Astrocyte (in vitro differentiated cells and primary cell): ENCODE measurements at regions not wholly inside any gene's neighbourhood (a gene's known extent, or its start where the extent isn't known, plus 50 kb on each side); places are given as distances from the start of the nearest gene placed in this dataset.

Source experiments
- DNase-seq: peaks from one replicate; pipeline ENCODE4 v3.0.0-alpha.2; 2010; ENCODE audit warnings: low read depth
- FAIRE-seq: peaks from 2 replicates; lab custom pipeline; 2011; peaks lifted over from hg19 to GRCh38; lab: Jason Lieb, UNC
- H2AFZ ChIP-seq: 2 replicates; pipeline ENCODE4 v1.6.0; 2012; ENCODE audit warnings: low read depth, low read length, inconsistent platforms
- H3K27ac ChIP-seq: 2 replicates; pipeline ENCODE4 v1.5.1; 2011; ENCODE audit warnings: low read depth, low read length, inconsistent platforms
- H3K27me3 ChIP-seq: 2 replicates; pipeline ENCODE4 v1.6.0; 2011; ENCODE audit warnings: low read length, inconsistent platforms; ENCODE audit not compliant: insufficient read depth
- H3K36me3 ChIP-seq: 2 replicates; pipeline ENCODE4 v1.5.1; 2011; ENCODE audit warnings: low read length, inconsistent platforms; ENCODE audit not compliant: insufficient read depth
- H3K4me1 ChIP-seq: 2 replicates; pipeline ENCODE4 v1.5.1; 2011; ENCODE audit warnings: low read length, inconsistent platforms; ENCODE audit not compliant: insufficient read depth
- H3K4me2 ChIP-seq: 2 replicates; pipeline ENCODE4 v1.6.0; 2012; ENCODE audit warnings: low read length, inconsistent platforms
- H3K4me3 ChIP-seq: 2 replicates; pipeline ENCODE4 v1.5.1; 2011; ENCODE audit warnings: low read depth, mild to moderate bottlenecking, low read length, inconsistent platforms; ENCODE audit not compliant: insufficient read depth
- H3K79me2 ChIP-seq: 2 replicates; pipeline ENCODE4 v1.6.0; 2012; ENCODE audit warnings: mild to moderate bottlenecking, low read length, inconsistent platforms; ENCODE audit not compliant: insufficient read depth
- H3K9ac ChIP-seq: 2 replicates; pipeline ENCODE4 v1.6.0; 2012; ENCODE audit warnings: mild to moderate bottlenecking, low read length, inconsistent platforms
- H3K9me3 ChIP-seq: 2 replicates; pipeline ENCODE4 v1.5.1; 2012; ENCODE audit warnings: low read depth, mild to moderate bottlenecking, low read length, inconsistent platforms; ENCODE audit not compliant: insufficient read depth
- H4K20me1 ChIP-seq: 2 replicates; pipeline ENCODE4 v1.6.0; 2012; ENCODE audit warnings: low read length, inconsistent platforms; ENCODE audit not compliant: insufficient read depth
- H3K27ac Mint-ChIP-seq: one replicate; pipeline ENCODE4 v1.8.0; 2021; ENCODE audit warnings: mild to moderate bottlenecking, mixed read lengths; ENCODE audit not compliant: unreplicated experiment
- H3K27me3 Mint-ChIP-seq: one replicate; pipeline ENCODE4 v1.8.0; 2021; ENCODE audit warnings: low read depth, mixed read lengths; ENCODE audit not compliant: unreplicated experiment
- H3K36me3 Mint-ChIP-seq: one replicate; pipeline ENCODE4 v1.8.0; 2021; ENCODE audit warnings: low read depth, mixed read lengths; ENCODE audit not compliant: unreplicated experiment
- H3K4me1 Mint-ChIP-seq: one replicate; pipeline ENCODE4 v1.8.0; 2021; ENCODE audit warnings: low read depth, mixed read lengths; ENCODE audit not compliant: unreplicated experiment
- H3K4me3 Mint-ChIP-seq: one replicate; pipeline ENCODE4 v1.8.0; 2021; ENCODE audit warnings: mild to moderate bottlenecking, moderate library complexity, mixed read lengths; ENCODE audit not compliant: unreplicated experiment
- H3K9me3 Mint-ChIP-seq: one replicate; pipeline ENCODE4 v1.8.0; 2021; ENCODE audit warnings: mild to moderate bottlenecking, mixed read lengths; ENCODE audit not compliant: unreplicated experiment
- CTCF ChIP-seq: IDR thresholded peaks from 2 replicates; pipeline ENCODE4 v1.5.1; 2011; ENCODE audit warnings: low read depth, mild to moderate bottlenecking, inconsistent platforms, low read length, moderate library complexity; ENCODE audit not compliant: insufficient read depth
- EZH2 ChIP-seq: IDR thresholded peaks from 2 replicates; pipeline ENCODE4 v1.6.1; 2012; ENCODE audit warnings: mild to moderate bottlenecking, low read length, inconsistent platforms; ENCODE audit not compliant: insufficient read depth

- no peak overlapping the region for H3K27ac Mint-ChIP-seq
- H3K4me2 ChIP-seq = peak overlapping the region; percentile 51
- H3K9me3 ChIP-seq = no peaks in the 10 kb centered on the region
- H4K20me1 ChIP-seq = no peaks in the 10 kb centered on the region
- H3K9ac ChIP-seq = no peak overlapping the region
- peaks cover 19% of the 10 kb centered on the region for H3K4me1 Mint-ChIP-seq
- no peak overlapping the region for H3K4me3 ChIP-seq
- peaks cover 15% of the 10 kb centered on the region for H3K4me1 ChIP-seq
- H3K4me3 Mint-ChIP-seq = no peak overlapping the region
- no peaks in the 10 kb centered on the region for H3K27me3 ChIP-seq
- peaks cover 2% of the 10 kb centered on the region for H3K9me3 Mint-ChIP-seq
- no peaks in the 10 kb centered on the region for H3K36me3 Mint-ChIP-seq
- H3K79me2 ChIP-seq = no peaks in the 10 kb centered on the region
- H3K36me3 ChIP-seq = no peaks in the 10 kb centered on the region
- DNase-seq = no peak
- H2AFZ ChIP-seq = no peak overlapping the region
- no peak overlapping the region for H3K27ac ChIP-seq
- H3K27me3 Mint-ChIP-seq = no peaks in the 10 kb centered on the region
- no peak for TF ChIP-seq CTCF
- TF ChIP-seq EZH2 = no peak
- no peak for FAIRE-seq
Observed at GRCh38 chr6:134478764-134479399, 161.0 kb upstream of the SGK1 start.

GRCh38 chr6:134477991-134478635 lies 160.2 kb upstream of the SGK1 start:
- H3K9me3 Mint-ChIP-seq = peaks cover 2% of the 10 kb centered on the region
- Histone ChIP-seq H3K4me2 (peak overlapping the region; percentile 51), H4K20me1 (no peaks in the 10 kb centered on the region), H3K27ac (peak overlapping the region; percentile 43), H3K27me3 (no peaks in the 10 kb centered on the region), H3K4me1 (peaks cover 15% of the 10 kb centered on the region), H3K9ac (peak overlapping the region; percentile 3), H3K36me3 (no peaks in the 10 kb centered on the region), H3K4me3 (peak overlapping the region; percentile 4), H3K79me2 (no peaks in the 10 kb centered on the region), H2AFZ (peak overlapping the region; percentile 52), H3K9me3 (no peaks in the 10 kb centered on the region)
- FAIRE-seq (peak; percentile 13), DNase-seq (peak; percentile 66)
- no peaks in the 10 kb centered on the region for H3K27me3 Mint-ChIP-seq
- H3K4me3 Mint-ChIP-seq = no peak overlapping the region
- TF ChIP-seq EZH2 (no peak), CTCF (no peak)
- H3K27ac Mint-ChIP-seq = peak overlapping the region; percentile 66
- peaks cover 19% of the 10 kb centered on the region for H3K4me1 Mint-ChIP-seq
- H3K36me3 Mint-ChIP-seq = no peaks in the 10 kb centered on the region

GRCh38 chr6:134474955-134475354 lies 157.0 kb upstream of the SGK1 start:
- no peak for TF ChIP-seq EZH2
- TF ChIP-seq CTCF = no peak
- Mint-ChIP-seq H3K36me3 (no peaks in the 10 kb centered on the region), H3K27me3 (no peaks in the 10 kb centered on the region), H3K27ac (no peak overlapping the region), H3K9me3 (no peaks in the 10 kb centered on the region), H3K4me3 (no peak overlapping the region), H3K4me1 (peaks cover 11% of the 10 kb centered on the region)
- H2AFZ ChIP-seq = no peak overlapping the region
- no peak overlapping the region for H3K4me2 ChIP-seq
- no peak for FAIRE-seq
- no peaks in the 10 kb centered on the region for H4K20me1 ChIP-seq
- peaks cover 11% of the 10 kb centered on the region for H3K4me1 ChIP-seq
- no peaks in the 10 kb centered on the region for H3K79me2 ChIP-seq
- no peak overlapping the region for H3K9ac ChIP-seq
- no peaks in the 10 kb centered on the region for H3K36me3 ChIP-seq
- no peak overlapping the region for H3K4me3 ChIP-seq
- H3K9me3 ChIP-seq = no peaks in the 10 kb centered on the region
- DNase-seq = no peak
- H3K27me3 ChIP-seq = no peaks in the 10 kb centered on the region
- no peak overlapping the region for H3K27ac ChIP-seq
